Testis (tissue), 2 donors: ENCODE measurements at regions not wholly inside any gene's neighbourhood (a gene's known extent, or its start where the extent isn't known, plus 50 kb on each side); places are given as distances from the start of the nearest gene placed in this dataset.

ENCODE experiments used
- POLR2A ChIP-seq: fragments of 450-650 bp; IDR thresholded peaks from one replicate; pipeline ENCODE4 v1.6.1; 2017; ENCODE audit warnings: antibody characterized with exemption, mild to moderate bottlenecking, moderate library complexity
- TF ChIP-seq, protein P1 (sequence below), 3 experiments: fragments of 450-650 bp in 2 of 3; fragments of 200-600 bp in 1 of 3; sonication (generic) in 1 of 3; IDR thresholded peaks; one replicate each; pipeline ENCODE4 v1.5.1; 2016 to 2019; ENCODE audit warnings: antibody characterized with exemption in 3 of 3, mild to moderate bottlenecking in 2 of 3, moderate library complexity in 1 of 3

GRCh38 chr1:82463951-82464350, 663.2 kb downstream of the ADGRL2 start:
- TF ChIP-seq, protein P1, sequence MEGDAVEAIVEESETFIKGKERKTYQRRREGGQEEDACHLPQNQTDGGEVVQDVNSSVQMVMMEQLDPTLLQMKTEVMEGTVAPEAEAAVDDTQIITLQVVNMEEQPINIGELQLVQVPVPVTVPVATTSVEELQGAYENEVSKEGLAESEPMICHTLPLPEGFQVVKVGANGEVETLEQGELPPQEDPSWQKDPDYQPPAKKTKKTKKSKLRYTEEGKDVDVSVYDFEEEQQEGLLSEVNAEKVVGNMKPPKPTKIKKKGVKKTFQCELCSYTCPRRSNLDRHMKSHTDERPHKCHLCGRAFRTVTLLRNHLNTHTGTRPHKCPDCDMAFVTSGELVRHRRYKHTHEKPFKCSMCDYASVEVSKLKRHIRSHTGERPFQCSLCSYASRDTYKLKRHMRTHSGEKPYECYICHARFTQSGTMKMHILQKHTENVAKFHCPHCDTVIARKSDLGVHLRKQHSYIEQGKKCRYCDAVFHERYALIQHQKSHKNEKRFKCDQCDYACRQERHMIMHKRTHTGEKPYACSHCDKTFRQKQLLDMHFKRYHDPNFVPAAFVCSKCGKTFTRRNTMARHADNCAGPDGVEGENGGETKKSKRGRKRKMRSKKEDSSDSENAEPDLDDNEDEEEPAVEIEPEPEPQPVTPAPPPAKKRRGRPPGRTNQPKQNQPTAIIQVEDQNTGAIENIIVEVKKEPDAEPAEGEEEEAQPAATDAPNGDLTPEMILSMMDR (IDR thresholded peaks at IDR 0.05) = no peak
- no peak for TF ChIP-seq POLR2A
